GM23248 (cell line): ENCODE measurements at regions not wholly inside any gene's neighbourhood (a gene's known extent, or its start where the extent isn't known, plus 50 kb on each side); places are given as distances from the start of the nearest gene placed in this dataset.

Experiments used
- DNase-seq: peaks from one replicate; pipeline ENCODE4 v3.0.0-alpha.2; 2015
- H2AFZ ChIP-seq: fragments of 200-600 bp; sonication (generic); 2 replicates; pipeline ENCODE4 v1.6.1; 2016; ENCODE audit warnings: antibody characterized with exemption
- H3F3A ChIP-seq: fragments of 200-600 bp; sonication (generic); 2 replicates; pipeline ENCODE4 v1.6.1; 2016; ENCODE audit warnings: mild to moderate bottlenecking, antibody characterized with exemption, mixed run types; ENCODE audit not compliant: insufficient read depth
- H3K27ac ChIP-seq: fragments of 200-600 bp; sonication (generic); 2 replicates; pipeline ENCODE4 v1.5.1; 2016; ENCODE audit warnings: mild to moderate bottlenecking
- H3K27me3 ChIP-seq: fragments of 200-600 bp; sonication (generic); replicated peaks from 2 replicates; pipeline ENCODE4 v1.6.1; 2016; ENCODE audit warnings: mild to moderate bottlenecking; ENCODE audit not compliant: insufficient read depth
- H3K36me3 ChIP-seq: fragments of 200-600 bp; sonication (generic); 2 replicates; pipeline ENCODE4 v1.6.1; 2016; ENCODE audit warnings: low read depth, mild to moderate bottlenecking
- H3K4me1 ChIP-seq: fragments of 200-600 bp; sonication (generic); 2 replicates; pipeline ENCODE4 v1.6.1; 2016; ENCODE audit warnings: mild to moderate bottlenecking; ENCODE audit not compliant: insufficient read depth
- H3K4me2 ChIP-seq: fragments of 200-600 bp; sonication (generic); one replicate; pipeline ENCODE4 v1.6.1; 2016; ENCODE audit warnings: mild to moderate bottlenecking; ENCODE audit not compliant: unreplicated experiment
- H3K4me3 ChIP-seq: fragments of 200-600 bp; sonication (generic); 2 replicates; pipeline ENCODE4 v1.5.1; 2016; ENCODE audit warnings: mild to moderate bottlenecking
- H3K79me2 ChIP-seq: fragments of 200-600 bp; sonication (generic); 2 replicates; pipeline ENCODE4 v1.6.1; 2016; ENCODE audit warnings: mild to moderate bottlenecking; ENCODE audit not compliant: insufficient read depth
- H3K9ac ChIP-seq: fragments of 200-600 bp; sonication (generic); 2 replicates; pipeline ENCODE4 v1.6.1; 2016; ENCODE audit warnings: mild to moderate bottlenecking
- H3K9me2 ChIP-seq: fragments of 200-600 bp; sonication (generic); 2 replicates; pipeline ENCODE4 v1.6.1; 2016; ENCODE audit warnings: mixed run types, mild to moderate bottlenecking, moderate library complexity; ENCODE audit not compliant: insufficient read depth
- H3K9me3 ChIP-seq: fragments of 200-600 bp; sonication (generic); one replicate; pipeline ENCODE4 v1.6.1; 2017; ENCODE audit warnings: low read depth
- H4K20me1 ChIP-seq: fragments of 200-600 bp; sonication (generic); 2 replicates; pipeline ENCODE4 v1.6.0; 2016; ENCODE audit not compliant: insufficient read depth
- EZH2 ChIP-seq: fragments of 200-600 bp; sonication (generic); IDR thresholded peaks from 2 replicates; pipeline ENCODE4 v1.6.1; 2018; ENCODE audit warnings: antibody characterized with exemption, mild to moderate bottlenecking; ENCODE audit not compliant: insufficient read depth, poor library complexity, severe bottlenecking
- EZH2phosphoT487 ChIP-seq: fragments of 200-600 bp; sonication (generic); IDR thresholded peaks from 2 replicates; pipeline ENCODE4 v1.6.1; 2018; ENCODE audit warnings: antibody characterized with exemption, moderate library complexity, mild to moderate bottlenecking, low read depth; ENCODE audit not compliant: insufficient read depth
- WGBS, 2 experiments: methylation state at CpG; one replicate each; pipeline ENCODE4 v1.1.6; 2015 to 2017; ENCODE audit warnings: low lambda C conversion rate in 2 of 2, low coverage in 1 of 2; ENCODE audit errors: missing lambda C conversion rate in 2 of 2; 5-methylcytosine and 5-hydroxymethylcytosine counted together
- in situ Hi-C: fragments of 300-500 bp; cut with MboI; formaldehyde crosslinking; loops from 2 replicates; pipeline ENCODE4 v1.15.0; 2020

- H3K4me1 ChIP-seq = no peaks in the 10 kb centered on the region
- H3K36me3 ChIP-seq = no peaks in the 10 kb centered on the region
- no peak overlapping the region for H3K9ac ChIP-seq
- H3K4me2 ChIP-seq = no peak overlapping the region
- no peaks in the 10 kb centered on the region for H3K79me2 ChIP-seq
- H2AFZ ChIP-seq = no peak overlapping the region
- no peaks in the 10 kb centered on the region for H3K9me3 ChIP-seq
- no peak overlapping the region for H3K27ac ChIP-seq
- H4K20me1 ChIP-seq = no peaks in the 10 kb centered on the region
- H3F3A ChIP-seq = no peaks in the 10 kb centered on the region
- TF ChIP-seq EZH2phosphoT487 = no peak
- TF ChIP-seq EZH2 = no peak
- DNase-seq = no peak
- in situ Hi-C loops = no loop called here
- H3K4me3 ChIP-seq = no peak overlapping the region
- H3K27me3 ChIP-seq = no peaks in the 10 kb centered on the region
- no peaks in the 10 kb centered on the region for H3K9me2 ChIP-seq
- WGBS, 2 experiments = 21 to 22% methylated on average over 2 of the region's 2 CpGs
These were observed 180.7 kb downstream of the BTBD3 start for GRCh38 chr20:12098421-12098820.

DNA sequence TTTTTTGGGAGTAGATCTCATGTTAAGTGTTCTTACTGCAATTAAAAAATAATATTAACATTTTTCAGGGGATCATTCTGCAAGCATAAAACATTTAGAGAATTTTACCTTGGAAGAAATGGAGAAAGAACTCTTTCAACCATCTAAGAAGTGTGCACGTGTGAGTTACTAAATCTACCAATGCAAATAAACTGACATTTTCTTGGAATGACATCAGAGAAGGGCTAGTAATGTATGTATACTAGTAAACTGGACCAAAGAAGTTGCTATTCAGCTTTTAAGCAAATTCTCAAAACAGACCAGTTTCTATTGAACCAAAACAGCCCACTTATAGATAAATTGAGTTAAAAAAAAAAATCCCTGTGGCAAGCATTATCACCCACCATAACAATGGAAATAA is 191.2 kb downstream of the BTBD3 start:
- H3K9ac ChIP-seq = no peak overlapping the region
- H3K27ac ChIP-seq = no peak overlapping the region
- H3K9me3 ChIP-seq = no peaks in the 10 kb centered on the region
- in situ Hi-C loops = no loop called here
- no peak for DNase-seq
- no peaks in the 10 kb centered on the region for H4K20me1 ChIP-seq
- no peaks in the 10 kb centered on the region for H3K79me2 ChIP-seq
- H3K4me2 ChIP-seq = no peak overlapping the region
- no peaks in the 10 kb centered on the region for H3F3A ChIP-seq
- H3K4me1 ChIP-seq = no peaks in the 10 kb centered on the region
- H3K4me3 ChIP-seq = no peak overlapping the region
- TF ChIP-seq EZH2 (no peak), EZH2phosphoT487 (no peak)
- H3K27me3 ChIP-seq = no peaks in the 10 kb centered on the region
- H3K9me2 ChIP-seq = no peaks in the 10 kb centered on the region
- no peak overlapping the region for H2AFZ ChIP-seq
- 6 to 9% methylated on average over 1 of the region's 1 CpG for WGBS, 2 experiments
- H3K36me3 ChIP-seq = no peaks in the 10 kb centered on the region

- H3K79me2 ChIP-seq = no peaks in the 10 kb centered on the region
- no peaks in the 10 kb centered on the region for H3F3A ChIP-seq
- H3K27ac ChIP-seq = no peak overlapping the region
- TF ChIP-seq EZH2phosphoT487 (no peak), EZH2 (no peak)
- H3K9ac ChIP-seq = no peak overlapping the region
- H4K20me1 ChIP-seq = no peaks in the 10 kb centered on the region
- no peaks in the 10 kb centered on the region for H3K36me3 ChIP-seq
- no peak overlapping the region for H3K4me2 ChIP-seq
- WGBS, 2 experiments = 24 to 26% methylated on average over 3 of the region's 3 CpGs
- no peaks in the 10 kb centered on the region for H3K27me3 ChIP-seq
- no peaks in the 10 kb centered on the region for H3K9me3 ChIP-seq
- H3K4me3 ChIP-seq = no peak overlapping the region
- H2AFZ ChIP-seq = no peak overlapping the region
- in situ Hi-C loops = no loop called here
- no peaks in the 10 kb centered on the region for H3K4me1 ChIP-seq
- H3K9me2 ChIP-seq = no peaks in the 10 kb centered on the region
- DNase-seq = no peak
These were observed 192.6 kb downstream of the BTBD3 start for GRCh38 chr20:12110274-12110673.

- no peak overlapping the region for H3K4me2 ChIP-seq
- TF ChIP-seq EZH2phosphoT487 = no peak
- TF ChIP-seq EZH2 = no peak
- in situ Hi-C loops = no loop called here
- H3K9me3 ChIP-seq = no peaks in the 10 kb centered on the region
- no peak overlapping the region for H3K27ac ChIP-seq
- no peak for DNase-seq
- H4K20me1 ChIP-seq = no peaks in the 10 kb centered on the region
- H3K9ac ChIP-seq = no peak overlapping the region
- no peaks in the 10 kb centered on the region for H3K9me2 ChIP-seq
- no peaks in the 10 kb centered on the region for H3F3A ChIP-seq
- no peak overlapping the region for H3K4me3 ChIP-seq
- H3K36me3 ChIP-seq = no peaks in the 10 kb centered on the region
- no peaks in the 10 kb centered on the region for H3K4me1 ChIP-seq
- H3K27me3 ChIP-seq = no peaks in the 10 kb centered on the region
- 3 to 4% methylated on average over 2 of the region's 2 CpGs for WGBS, 2 experiments
- H2AFZ ChIP-seq = no peak overlapping the region
- no peaks in the 10 kb centered on the region for H3K79me2 ChIP-seq
These were observed 193.0 kb downstream of the BTBD3 start for GRCh38 chr20:12110711-12111110.

DNA sequence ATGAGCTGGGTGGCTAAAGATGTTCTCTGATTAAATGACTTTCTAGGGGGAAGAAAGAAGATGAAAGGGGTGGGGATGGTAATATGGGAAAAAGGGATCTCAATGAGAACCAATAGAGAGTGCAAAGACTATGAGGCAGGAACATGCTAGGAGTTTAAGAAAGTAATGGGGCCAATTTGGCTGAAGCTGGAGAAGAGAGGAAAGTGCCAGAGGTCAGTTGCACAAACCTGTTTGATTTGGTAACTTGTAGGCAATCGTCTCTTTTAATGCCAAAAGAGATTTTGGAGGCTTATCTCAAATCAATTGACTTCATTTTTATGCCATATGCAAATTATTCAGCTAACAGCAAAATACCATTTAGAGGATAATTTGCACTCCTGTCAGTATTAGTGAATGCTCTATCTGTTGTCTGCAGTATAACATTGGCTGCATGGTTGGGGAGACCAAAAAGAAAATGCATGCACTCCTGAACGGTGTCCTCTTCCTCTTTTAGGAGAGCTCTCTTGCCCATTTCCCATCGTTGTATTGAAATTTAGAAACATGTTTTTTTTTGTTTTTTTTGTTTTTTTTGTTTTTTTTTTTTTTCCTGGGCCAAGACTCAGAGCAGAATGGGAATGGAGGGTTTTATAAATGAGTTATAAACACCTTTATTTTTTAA is 193.9 kb downstream of the BTBD3 start:
- no peak overlapping the region for H3K4me3 ChIP-seq
- H3K27me3 ChIP-seq = no peaks in the 10 kb centered on the region
- no peaks in the 10 kb centered on the region for H4K20me1 ChIP-seq
- no peaks in the 10 kb centered on the region for H3K9me2 ChIP-seq
- H3K4me1 ChIP-seq = no peaks in the 10 kb centered on the region
- no peaks in the 10 kb centered on the region for H3K79me2 ChIP-seq
- no peaks in the 10 kb centered on the region for H3F3A ChIP-seq
- in situ Hi-C loops = no loop called here
- no peak overlapping the region for H3K27ac ChIP-seq
- no peaks in the 10 kb centered on the region for H3K9me3 ChIP-seq
- WGBS, 2 experiments = 9% methylated on average over 3 of the region's 3 CpGs
- H2AFZ ChIP-seq = no peak overlapping the region
- no peak for DNase-seq
- H3K36me3 ChIP-seq = no peaks in the 10 kb centered on the region
- H3K9ac ChIP-seq = no peak overlapping the region
- no peak overlapping the region for H3K4me2 ChIP-seq
- no peak for TF ChIP-seq EZH2
- TF ChIP-seq EZH2phosphoT487 = no peak
